ENCODE measurements at regions not wholly inside any gene's neighbourhood (a gene's known extent, or its start where the extent isn't known, plus 50 kb on each side); places are given as distances from the start of the nearest gene placed in this dataset.
"Not testable (repeated sequence)": the region's sequence is repeated elsewhere in the genome, so short reads cannot be mapped to it uniquely, and the experiment has no call there.

DNA sequence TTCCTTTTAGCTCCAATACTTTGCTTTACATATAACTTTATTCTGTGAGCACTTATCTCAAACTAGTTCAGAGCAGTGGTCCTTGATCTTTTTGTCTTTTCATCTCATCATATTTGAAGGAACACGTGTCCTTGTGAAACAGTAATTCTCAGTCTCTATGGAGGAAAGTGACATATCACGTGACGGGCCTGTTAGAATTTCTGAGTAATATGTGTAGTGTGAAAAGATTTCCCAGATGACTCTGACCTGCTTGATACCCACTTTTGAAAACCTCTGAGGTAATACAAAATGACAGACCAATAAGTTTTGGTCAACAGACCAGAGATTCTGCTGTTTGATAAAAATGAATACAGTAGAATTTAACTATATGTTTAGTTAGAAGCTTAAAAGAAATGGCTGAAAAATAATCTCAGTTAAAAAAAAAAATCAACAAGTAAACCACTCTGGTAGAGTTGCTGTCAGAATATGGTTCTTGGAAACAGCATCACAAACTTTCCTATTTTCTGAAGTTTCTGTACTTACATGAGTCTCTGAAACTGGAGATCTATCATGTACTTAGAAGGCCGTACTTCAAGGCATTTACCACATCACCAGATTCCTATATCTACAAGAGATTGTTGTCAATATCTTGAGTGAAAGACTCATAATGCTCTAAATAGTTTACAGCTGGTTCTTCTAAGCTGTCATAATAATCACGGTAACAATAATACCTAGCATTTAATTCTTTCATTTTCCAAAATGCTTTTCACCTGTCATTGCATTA is 590.2 kb upstream of the TBL1XR1 start:
- DNase-seq (ENCODE audit: low read depth): no peak

DNA sequence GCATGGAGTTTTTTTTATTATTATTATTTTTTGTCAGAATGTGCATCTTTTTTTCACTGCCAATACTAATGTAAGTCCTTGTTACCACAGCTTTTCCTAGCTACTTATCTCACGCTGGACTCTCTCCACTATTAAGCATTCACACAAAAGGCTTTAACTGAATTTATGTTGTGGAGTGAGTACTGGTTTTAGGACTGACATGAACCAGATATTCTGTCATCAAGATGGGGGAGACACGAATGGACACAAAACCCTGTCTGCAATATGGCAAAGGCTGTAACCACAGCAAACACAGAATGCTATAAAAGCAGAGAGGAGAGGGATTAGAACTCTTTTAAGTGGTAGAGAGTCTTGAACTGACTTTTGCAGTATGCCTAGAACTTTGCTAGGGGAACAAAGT is 592.2 kb upstream of the TBL1XR1 start:
- no peak for DNase-seq (ENCODE audit: low read depth)

DNA sequence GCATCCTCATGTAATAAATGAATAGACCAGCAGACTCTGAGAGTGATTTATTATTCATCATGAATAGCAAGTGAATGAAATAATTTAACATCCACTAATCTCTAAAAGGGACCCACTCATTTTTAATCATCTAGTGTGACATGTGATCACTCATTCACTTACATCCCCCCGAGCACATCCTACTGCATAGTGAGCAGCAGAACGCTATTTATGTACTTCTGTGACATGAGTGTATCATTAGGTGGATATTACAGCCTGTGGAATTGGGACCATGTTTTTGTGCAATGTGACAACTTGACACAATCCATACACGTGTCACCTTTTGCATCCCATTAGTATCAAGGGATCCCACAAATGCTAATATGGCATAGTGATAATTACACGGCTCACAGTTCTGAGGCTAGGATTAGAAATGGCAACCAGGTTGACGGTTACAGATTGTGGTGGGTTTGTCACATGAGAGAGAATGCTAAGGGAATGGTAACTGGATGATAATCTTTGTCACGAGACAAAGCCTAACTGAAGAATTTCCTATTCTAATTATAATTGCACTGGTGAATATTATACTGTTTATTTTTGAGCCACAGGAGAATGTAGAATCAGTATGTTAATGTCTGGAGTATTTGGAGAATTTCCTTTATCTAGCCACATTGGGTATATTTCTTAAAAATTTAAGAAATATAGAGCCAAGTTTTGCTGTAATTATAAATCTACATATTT is 595.2 kb upstream of the TBL1XR1 start:
- no peak for DNase-seq (ENCODE audit: low read depth)

DNA sequence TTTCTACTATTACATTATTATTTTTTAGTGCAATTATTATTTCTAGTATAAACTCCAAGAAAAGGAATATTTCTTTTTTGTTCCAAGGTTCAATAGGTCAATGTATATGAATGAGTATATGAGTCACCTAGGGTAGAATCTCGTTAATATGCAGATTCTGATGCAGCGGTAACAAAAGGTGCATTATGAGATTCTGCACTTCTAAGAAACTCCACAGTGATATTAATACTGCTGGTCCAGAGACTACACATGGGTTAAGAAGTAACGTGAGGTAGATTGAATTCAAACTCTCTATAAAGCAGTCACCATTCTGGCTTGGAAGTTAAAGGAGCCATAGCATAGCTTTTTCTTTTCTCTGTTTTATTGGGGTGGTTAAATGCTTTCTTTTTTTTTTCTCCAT is 596.2 kb upstream of the TBL1XR1 start:
- no peak for DNase-seq (ENCODE audit: low read depth)

DNA sequence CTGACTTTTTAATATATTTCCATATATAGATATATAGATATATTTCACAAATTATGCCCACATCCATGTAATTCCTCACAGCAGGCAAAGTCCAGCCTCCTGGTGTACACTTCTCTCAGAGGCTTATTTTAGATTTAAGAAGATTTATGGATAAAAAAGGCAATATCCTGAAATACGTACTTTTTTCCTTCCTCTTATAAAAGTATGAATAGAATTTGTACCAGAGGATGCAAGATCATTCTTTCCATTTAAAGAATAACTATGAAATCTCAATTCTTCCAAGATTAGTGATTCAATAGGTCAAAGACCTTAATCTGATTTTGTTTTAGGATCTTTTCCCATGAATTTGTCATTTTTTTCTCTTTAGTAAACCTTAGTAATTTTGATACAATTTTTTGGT is 597.9 kb upstream of the TBL1XR1 start:
- DNase-seq (ENCODE audit: low read depth): no peak

DNA sequence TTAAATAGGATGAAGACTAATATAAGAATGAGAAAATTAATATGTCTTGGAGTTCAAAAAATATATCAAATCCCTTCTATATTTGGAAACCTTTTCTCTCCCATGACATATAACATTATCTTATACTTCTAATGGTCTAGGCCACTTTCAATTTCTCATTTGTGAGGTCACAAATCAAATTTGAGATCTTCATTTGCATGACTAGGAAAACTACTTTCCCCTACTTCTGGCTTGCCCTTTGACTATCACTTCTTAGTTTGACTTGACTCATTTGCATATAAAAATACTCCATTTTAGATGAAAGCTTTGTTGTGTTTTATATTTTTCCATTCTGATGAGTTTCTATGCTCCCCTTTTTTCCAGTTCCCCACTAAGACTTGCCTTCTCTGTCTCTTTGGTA is 598.6 kb upstream of the TBL1XR1 start:
- no peak for DNase-seq (ENCODE audit: low read depth)

DNA sequence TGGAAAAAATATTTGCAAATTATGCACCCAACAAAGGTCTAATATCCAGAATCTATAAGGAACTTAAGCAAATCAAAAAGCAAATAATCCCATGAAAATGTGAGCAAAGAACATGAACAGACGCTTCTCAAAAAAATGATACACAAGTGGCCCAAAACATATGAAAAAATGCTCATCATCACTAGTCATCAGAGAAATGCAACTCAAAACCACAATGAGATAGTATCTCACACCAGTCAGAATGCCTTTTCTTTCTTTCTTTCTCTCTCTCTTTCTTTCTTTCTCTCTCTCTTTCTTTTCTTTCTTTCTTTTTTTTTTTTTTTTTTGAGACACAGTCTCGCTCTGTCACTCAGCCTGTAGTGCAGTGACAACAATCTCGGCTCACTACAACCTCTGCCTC is 602.9 kb upstream of the TBL1XR1 start:
- DNase-seq (ENCODE audit: low read depth): not testable (repeated sequence)

DNA sequence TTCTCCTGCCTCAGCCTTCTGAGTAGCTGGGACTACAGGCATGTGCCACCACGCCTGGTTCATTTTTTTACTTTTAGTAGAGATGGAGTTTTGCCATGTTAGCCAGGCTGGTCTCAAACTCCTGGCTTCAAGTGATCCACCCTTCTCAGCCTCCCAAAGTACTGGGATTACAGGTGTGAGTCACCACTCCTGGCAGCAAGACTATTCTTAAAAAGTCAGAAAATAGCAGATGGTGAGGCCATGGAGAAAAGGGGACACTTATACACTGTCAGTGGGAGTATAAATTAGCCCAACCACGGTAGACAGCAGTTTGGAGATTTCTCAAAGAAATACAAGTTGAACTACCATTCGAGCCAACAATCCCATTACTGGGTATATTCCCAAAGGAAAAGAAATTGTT is 603.3 kb upstream of the TBL1XR1 start:
- DNase-seq (ENCODE audit: low read depth): no peak

DNA sequence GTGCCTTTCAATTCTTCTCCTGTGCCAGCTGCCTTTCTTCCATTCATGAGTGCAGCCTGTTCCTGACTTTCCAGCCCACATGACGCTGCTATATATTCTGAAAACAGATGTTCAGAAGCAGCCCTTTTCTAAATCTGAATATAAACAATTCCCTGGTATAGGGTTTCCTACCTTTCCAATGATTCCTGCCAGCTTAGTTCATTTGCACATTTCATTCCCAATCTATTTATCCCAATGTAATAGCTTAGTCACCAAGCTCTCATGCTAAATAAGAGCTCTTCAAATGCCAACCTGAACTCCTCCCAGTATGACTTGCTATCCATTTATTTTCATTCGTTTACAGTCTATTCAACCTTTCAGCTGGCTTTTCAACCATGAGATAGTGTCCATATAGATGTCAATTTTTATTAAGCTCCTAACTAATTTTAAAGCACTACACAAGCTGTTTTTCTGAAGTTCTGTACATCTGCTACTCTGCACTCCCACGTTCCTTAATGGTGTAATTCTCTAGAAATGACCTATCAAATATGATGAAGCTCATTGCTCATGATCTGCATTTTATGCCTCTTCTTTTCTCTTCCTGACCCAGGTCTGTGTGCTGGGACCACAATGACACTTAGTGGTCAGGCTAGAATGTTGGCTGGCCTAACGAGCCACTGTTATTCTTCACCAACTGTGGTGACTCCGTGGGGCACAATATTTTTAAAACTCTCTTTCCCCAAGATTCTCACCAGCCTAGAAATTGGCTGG is 605.0 kb upstream of the TBL1XR1 start:
- DNase-seq (ENCODE audit: low read depth): no peak

DNA sequence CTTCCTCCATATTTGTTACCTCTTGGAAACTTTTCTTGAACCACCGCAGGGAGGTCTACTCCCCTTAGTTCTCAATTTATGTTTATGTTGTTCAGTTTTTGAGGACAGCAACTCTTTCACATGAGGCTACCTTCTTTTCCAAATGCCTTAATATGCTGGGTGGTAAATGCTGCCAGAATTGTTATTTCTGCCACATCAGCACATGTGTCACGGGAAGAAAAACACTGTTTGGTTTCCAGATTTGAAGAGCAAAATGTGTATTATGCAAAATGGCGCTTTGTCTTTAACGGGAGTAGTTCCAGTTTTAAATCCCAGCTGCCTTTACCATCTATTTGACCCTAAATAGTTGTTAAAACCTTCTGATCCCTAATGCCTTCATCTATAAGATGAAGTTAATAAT is 606.2 kb upstream of the TBL1XR1 start:
- no peak for DNase-seq (ENCODE audit: low read depth)

DNA sequence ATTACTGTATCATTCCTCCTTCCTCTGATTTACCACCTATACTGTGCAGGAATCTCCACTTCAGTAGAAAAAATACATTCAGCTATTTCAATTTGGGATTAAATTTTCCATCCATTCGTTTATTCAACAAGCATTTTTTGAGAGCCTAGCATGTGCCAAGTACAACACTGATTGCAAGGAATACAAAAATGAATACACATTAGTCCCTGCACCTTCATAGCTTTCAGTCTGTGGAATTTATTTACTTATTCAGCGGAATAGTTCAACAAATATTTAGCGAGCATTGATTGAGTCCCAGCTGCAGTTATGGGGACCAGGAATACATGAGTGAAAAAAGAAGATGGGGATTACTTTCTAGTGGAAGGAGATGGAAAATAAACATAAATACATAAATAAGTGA is 606.8 kb upstream of the TBL1XR1 start:
- DNase-seq (ENCODE audit: low read depth): no peak

DNA sequence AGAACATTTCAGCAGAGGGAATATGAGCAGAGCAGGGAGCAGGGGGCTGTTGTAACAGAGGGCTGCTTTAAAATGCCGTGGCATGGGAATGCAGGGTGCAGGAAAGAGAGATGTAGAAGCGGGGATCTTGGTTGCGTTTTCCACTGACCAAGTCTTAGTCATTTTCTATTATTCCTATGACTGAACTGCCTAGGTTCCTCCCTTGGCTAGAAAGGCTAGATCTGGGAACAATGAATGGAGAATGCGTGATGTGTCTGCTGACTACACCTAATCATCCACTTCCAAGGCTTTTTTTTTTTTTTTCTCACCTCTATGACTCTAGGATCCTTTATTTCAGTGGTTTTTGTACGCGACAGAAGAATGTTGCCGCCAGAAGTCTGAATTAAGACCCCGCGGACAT is 607.4 kb upstream of the TBL1XR1 start:
- no peak for DNase-seq (ENCODE audit: low read depth)

DNA sequence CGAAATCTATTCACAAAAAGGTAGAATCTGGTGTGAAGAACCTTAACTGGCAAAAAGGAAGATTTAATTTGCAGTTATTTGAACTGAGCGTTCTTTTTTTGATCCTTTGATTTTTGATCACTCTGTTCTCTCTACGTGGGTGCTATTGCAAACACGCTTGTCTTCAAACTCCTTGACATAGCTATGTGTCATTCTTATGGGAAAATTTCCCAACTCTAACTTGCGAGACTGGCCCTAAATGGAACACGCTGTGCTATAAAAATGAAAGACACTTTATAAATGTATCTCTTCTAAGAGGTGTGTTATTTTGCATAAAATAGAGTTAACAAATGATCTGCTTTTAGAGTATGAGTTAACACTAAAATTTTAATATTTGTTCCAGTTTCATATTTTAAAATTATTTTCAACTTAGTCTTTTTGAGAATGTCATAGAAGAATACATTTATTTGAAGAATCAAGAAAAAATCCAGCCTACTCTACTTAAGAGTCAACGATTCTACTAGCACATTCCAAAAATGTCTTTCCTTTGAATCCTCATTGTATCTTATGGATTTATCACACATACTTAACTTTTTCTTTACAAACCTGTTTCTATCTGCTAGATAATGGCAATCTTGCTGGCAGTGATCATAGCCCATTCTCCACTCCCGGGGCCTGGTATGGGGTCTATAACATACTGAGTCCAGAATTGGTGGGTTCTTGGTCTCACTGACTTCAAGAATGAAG is 610.0 kb upstream of the TBL1XR1 start:
- no peak for DNase-seq (ENCODE audit: low read depth)

DNA sequence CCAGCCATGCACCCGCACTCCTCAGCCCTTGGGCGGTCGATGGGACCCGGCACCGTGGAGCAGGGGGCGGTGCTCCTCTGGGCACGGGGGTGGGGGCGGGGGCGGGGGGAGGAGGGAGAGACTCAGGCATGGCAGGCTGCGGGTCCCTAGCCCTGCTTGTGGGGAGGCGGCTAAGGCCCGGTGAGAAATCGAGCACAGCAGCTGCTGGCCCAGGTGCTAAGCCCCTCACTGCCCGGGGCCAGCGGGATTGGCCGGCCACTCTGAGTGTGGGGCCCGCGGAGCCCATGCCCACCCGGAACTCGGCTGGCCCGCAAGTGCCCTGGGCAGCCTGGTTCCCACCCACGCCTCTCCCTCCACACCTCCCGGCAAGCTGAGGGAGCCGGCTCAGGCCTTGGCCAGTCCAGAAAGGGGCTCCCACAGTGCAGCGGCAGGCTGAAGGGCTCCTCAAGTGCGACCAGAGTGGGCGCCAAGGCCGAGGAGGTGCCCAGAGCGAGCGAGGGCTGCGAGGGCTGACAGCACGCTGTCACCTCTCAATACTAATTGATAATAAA is 611.7 kb upstream of the TBL1XR1 start:
- DNase-seq (ENCODE audit: low read depth): not testable (repeated sequence)

DNA sequence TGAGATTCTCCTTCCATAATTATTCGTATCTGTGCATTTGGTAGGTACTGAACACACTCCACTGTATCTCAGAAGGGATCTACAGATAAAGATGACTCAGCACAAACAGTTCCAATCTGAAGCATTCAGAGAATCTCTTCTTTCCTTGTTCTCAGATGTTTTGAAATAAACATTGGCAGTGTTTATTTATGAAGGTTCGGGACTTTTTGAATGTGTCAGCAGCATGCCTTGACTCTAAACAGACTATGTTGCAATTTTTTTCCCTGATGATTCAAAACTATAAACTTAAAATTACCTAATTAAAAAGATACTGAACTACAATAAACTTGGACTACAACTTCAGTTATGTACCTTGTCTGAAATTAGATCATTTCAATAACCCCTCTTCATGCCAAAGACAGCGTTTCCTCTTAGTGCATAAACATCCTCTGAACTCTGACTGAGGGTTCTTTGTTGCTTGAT is 612.9 kb upstream of the TBL1XR1 start:
- DNase-seq (ENCODE audit: low read depth): no peak

DNA sequence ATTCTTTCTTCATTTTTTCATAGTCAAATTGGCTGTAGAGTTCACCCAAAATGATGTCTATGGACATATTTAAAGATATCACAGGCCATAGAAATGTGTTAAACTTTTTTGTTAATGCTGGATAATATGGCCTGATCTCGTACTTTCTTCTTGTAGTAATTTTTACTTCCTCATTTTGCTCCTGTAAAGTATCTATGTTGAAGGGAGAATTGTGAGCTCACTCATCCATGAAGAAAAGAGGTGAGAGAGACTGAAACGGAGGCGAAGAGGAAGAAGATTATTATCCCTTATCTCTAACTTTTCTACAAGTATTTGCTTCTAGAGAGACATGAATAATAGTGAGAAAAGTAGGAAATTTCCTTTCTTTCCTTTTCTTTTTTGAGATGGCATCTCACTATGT is 613.8 kb upstream of the TBL1XR1 start:
- DNase-seq (ENCODE audit: low read depth): no peak

DNA sequence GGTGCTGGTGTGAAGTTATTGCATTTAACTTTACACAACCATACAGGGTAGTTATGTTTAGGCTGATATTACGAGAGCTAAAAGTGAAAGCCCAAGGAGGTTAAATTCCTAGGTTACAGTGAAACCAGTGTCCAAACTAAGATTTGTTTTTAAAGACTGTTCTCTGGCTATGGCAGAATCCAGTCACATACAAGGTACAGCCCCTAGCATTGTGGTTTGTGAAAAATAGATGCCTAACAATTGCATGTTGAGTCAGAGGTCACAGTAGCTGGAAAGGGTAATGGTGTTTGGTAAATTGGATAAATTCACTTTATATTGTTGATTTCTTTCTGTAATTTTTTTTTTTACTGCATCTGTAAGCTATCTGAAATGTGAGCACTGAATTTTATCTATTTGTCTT is 614.6 kb upstream of the TBL1XR1 start:
- no peak for DNase-seq (ENCODE audit: low read depth)

DNA sequence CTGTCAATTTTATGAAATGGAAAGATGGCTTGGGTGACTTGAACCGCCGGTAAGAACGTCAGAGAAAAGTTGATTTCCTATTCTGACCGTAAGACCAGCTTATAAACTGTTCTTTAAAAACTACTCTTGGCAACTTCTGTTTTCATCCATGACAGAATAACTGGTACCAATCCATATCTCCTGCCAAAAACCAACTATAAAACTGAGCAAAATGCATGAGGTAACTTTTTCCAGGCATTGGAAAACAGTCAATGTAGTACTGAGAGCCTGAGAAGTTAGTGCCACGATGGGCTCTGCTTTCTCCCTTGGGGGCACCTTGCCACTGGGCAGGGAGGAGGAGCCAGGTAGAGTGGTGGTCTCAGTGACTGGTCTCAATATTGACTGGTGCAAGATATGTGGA is 615.2 kb upstream of the TBL1XR1 start:
- no peak for DNase-seq (ENCODE audit: low read depth)

DNA sequence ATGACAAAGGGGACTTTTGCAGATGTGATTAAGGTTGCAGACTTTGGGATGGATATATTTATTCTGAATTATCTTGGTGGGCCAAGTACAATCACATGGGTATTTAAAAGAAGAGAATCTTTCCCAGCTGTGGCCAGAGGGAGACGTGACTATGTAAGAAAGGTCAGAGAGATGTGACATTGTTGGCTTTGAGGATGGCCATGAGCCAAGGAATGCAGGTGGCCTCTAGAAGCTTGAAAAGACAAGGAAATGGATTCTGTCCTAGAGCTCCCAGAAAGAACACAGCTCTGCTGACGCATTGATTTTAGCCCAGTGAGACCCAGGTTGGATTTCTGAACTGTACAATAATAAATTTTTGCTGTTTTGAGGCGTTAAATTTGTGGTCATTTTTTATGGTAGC is 616.0 kb upstream of the TBL1XR1 start:
- DNase-seq (ENCODE audit: low read depth): no peak

DNA sequence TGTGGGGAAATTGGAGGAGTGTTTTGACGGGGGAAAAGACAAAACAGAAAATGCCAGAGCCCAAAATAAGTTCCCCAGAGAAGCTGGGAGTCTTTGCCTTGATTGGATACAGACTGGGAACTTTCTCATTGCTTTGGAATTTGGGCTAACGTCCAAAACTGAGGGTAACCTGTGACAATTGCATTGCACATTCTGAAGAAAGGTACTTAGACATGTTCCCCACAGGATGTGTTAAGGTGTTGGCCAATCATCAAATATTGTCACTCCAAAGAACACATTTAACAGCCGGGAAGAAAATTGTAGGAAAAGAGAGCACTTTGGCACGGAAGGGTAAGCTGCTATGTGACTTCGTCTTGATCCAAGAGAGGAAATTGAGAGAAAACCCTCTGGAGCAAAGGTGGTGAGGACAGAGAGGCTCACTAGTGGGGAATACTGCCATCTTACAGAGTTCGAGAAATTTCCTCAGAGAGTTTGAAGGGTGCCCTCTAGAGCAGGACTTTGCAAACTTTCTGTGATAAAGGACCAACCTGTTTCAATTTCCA is 619.5 kb upstream of the TBL1XR1 start:
- no peak for DNase-seq (ENCODE audit: low read depth)

DNA sequence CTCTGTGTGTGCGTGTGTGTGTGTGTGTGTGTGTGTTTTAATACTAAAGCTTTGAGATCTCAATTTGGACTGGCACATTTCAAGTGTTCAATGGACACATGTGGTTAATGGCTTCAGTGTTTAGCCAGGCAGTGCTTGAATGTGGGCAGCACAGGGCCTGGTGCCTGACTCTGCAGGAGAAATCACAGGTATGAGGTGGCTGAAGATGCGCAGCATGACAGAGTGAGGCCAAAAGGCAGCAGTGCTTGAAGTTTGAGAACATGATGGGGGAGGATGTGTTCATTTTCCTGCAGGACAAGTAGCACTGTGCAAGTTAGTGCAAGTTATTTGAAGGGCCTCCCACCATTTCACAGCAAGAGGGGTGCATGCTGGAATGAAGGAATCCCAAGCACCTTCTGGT is 620.5 kb upstream of the TBL1XR1 start:
- no peak for DNase-seq (ENCODE audit: low read depth)
